Epithelial cell of esophagus (primary cell): ENCODE measurements at regions not wholly inside any gene's neighbourhood (a gene's known extent, or its start where the extent isn't known, plus 50 kb on each side); places are given as distances from the start of the nearest gene placed in this dataset.

ENCODE experiments used
- DNase-seq: peaks from one replicate; pipeline ENCODE4 v3.0.0; 2010; ENCODE audit warnings: low read depth
- H3K4me3 ChIP-seq: 2 replicates; pipeline ENCODE4 v1.5.1; 2011; ENCODE audit warnings: mild to moderate bottlenecking, low read length, control low read depth
- TF ChIP-seq, protein P1 (sequence below): IDR thresholded peaks from 2 replicates; pipeline ENCODE4 v1.5.1; 2011; ENCODE audit warnings: low read depth, mild to moderate bottlenecking, low read length, control low read depth, inconsistent platforms; ENCODE audit not compliant: insufficient read depth; ENCODE audit errors: missing control alignments

DNA sequence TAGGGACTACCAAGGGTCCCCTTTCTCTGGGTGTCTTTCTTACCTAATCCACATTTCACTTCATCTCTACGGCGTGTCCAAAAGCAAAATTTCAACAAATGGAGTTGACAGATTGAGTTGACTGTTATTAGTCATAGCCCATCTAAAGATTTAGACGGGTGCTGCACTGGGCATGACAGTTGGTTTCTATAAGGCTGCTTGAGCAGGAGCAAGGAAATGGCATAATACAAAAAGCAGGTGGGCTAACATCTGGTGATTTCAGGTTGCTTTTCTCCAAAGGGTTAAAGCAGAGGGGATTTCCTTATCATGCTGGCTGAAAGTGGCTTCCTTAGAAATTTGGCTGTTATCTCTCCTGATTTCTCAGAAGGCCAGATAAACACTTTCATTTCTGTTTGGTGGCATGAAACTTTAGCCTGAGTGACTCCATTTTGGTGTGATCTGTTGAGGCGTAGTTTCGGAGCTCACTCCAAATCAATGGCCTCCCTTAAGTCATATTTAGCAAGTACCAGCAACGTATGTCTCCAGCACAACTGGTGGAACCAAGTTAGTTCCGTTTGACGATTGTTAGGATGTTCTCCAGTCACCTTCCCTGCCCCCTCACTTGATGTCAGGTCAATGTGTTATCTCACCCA is 440.4 kb downstream of the FGF9 start:
- no peak for DNase-seq
- TF ChIP-seq, protein P1, sequence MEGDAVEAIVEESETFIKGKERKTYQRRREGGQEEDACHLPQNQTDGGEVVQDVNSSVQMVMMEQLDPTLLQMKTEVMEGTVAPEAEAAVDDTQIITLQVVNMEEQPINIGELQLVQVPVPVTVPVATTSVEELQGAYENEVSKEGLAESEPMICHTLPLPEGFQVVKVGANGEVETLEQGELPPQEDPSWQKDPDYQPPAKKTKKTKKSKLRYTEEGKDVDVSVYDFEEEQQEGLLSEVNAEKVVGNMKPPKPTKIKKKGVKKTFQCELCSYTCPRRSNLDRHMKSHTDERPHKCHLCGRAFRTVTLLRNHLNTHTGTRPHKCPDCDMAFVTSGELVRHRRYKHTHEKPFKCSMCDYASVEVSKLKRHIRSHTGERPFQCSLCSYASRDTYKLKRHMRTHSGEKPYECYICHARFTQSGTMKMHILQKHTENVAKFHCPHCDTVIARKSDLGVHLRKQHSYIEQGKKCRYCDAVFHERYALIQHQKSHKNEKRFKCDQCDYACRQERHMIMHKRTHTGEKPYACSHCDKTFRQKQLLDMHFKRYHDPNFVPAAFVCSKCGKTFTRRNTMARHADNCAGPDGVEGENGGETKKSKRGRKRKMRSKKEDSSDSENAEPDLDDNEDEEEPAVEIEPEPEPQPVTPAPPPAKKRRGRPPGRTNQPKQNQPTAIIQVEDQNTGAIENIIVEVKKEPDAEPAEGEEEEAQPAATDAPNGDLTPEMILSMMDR: no peak
- H3K4me3 ChIP-seq: no peak overlapping the region

GRCh38 chr13:22111961-22112360 is 441.1 kb downstream of the FGF9 start:
- TF ChIP-seq, protein P1: no peak
- no peak overlapping the region for H3K4me3 ChIP-seq
- no peak for DNase-seq

DNA sequence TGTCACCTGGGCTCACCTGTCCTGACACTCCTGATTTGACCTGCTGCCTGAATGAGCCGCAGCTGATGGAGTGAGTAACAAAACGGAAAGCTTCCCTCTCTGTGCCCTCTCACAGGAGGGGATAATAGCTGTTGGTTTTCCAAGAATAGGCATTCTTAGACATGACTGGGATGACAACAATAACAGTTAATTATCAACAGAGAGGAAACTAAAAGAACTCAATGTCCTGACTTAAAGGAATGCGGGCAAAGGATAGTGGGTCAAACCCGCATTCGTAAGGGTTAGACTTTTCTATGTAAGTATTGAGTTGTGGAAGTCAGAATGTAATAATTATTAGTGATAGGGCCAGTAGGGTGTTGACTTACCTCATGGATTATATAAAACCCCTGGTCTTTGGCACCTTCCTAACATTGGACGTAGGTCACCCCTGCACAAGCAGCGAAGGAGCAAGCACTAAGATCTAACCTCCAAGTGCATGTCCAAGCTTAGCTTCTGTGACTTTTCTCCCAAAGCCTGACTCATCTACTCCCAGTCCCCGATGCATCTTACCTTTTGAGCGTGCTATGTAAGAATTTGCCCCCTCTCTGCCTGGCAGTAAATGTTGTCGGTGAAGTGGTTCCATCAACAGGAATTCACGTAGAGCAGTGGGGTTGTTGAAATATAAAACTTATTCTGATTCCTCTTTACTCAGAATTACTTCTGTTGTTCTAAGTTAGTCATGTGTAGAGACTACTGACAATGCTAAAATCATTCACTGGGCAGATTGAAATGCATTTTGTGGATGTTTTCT is 442.3 kb downstream of the FGF9 start:
- H3K4me3 ChIP-seq: no peak overlapping the region
- TF ChIP-seq, protein P1: no peak
- no peak for DNase-seq

- TF ChIP-seq, protein P1: no peak
Measured at GRCh38 chr13:22114630-22115311, 443.9 kb downstream of the FGF9 start.

GRCh38 chr13:22118158-22118557 is 447.3 kb downstream of the FGF9 start:
- TF ChIP-seq, protein P1: no peak
- DNase-seq: no peak
- no peak overlapping the region for H3K4me3 ChIP-seq

More at GRCh38 chr13:22114630-22115311, 443.9 kb downstream of the FGF9 start:
- no peak overlapping the region for H3K4me3 ChIP-seq
- no peak for DNase-seq

- no peak overlapping the region for H3K4me3 ChIP-seq
- TF ChIP-seq, protein P1: no peak
- no peak for DNase-seq
Measured at GRCh38 chr13:22120646-22121045, 449.8 kb downstream of the FGF9 start.
